SU-DHL-6 (cell line): ENCODE measurements at regions not wholly inside any gene's neighbourhood (a gene's known extent, or its start where the extent isn't known, plus 50 kb on each side); places are given as distances from the start of the nearest gene placed in this dataset.

ENCODE experiments used
- H2AFZ ChIP-seq: fragments of 200-600 bp; sonication (generic); 2 replicates; pipeline ENCODE4 v1.6.1; 2014; ENCODE audit warnings: low read depth, mild to moderate bottlenecking, moderate library complexity, mixed read lengths, antibody characterized with exemption, low read length; ENCODE audit not compliant: severe bottlenecking
- H3F3A ChIP-seq: fragments of 200-600 bp; shearing (Covaris generic); 2 replicates; pipeline ENCODE4 v1.6.0; 2016; ENCODE audit warnings: antibody characterized with exemption, mild to moderate bottlenecking; ENCODE audit not compliant: insufficient read depth
- H3K27ac ChIP-seq: fragments of 200-600 bp; sonication (generic); 2 replicates; pipeline ENCODE4 v1.5.1; 2016; ENCODE audit warnings: low read depth, mild to moderate bottlenecking, low read length, moderate library complexity, mixed read lengths
- H3K27me3 ChIP-seq: fragments of 200-600 bp; sonication (generic), shearing (Covaris generic); 2 replicates; pipeline ENCODE4 v1.6.0; 2014; ENCODE audit warnings: mild to moderate bottlenecking, low read length
- H3K36me3 ChIP-seq: fragments of 200-600 bp; sonication (generic); 2 replicates; pipeline ENCODE4 v1.6.1; 2014; ENCODE audit warnings: mild to moderate bottlenecking, low read length, mixed read lengths
- H3K4me2 ChIP-seq: fragments of 300-600, 200-600 bp; shearing (Covaris generic), sonication (generic); 2 replicates; pipeline ENCODE4 v1.6.0; 2014; ENCODE audit warnings: low read length, low read depth, mild to moderate bottlenecking; ENCODE audit not compliant: poor library complexity, severe bottlenecking
- H3K4me3 ChIP-seq: fragments of 200-600 bp; sonication (generic); 2 replicates; pipeline ENCODE4 v1.5.1; 2014; ENCODE audit warnings: antibody characterized with exemption, low read length, mild to moderate bottlenecking, mixed read lengths; ENCODE audit not compliant: insufficient read depth, poor library complexity, severe bottlenecking
- H3K79me2 ChIP-seq: fragments of 200-600 bp; sonication (generic); 2 replicates; pipeline ENCODE4 v1.6.1; 2014; ENCODE audit warnings: mild to moderate bottlenecking, low read length, moderate library complexity; ENCODE audit not compliant: insufficient read depth
- H3K9ac ChIP-seq: fragments of 200-600 bp; sonication (generic); 2 replicates; pipeline ENCODE4 v1.7.0; 2014; ENCODE audit warnings: mild to moderate bottlenecking, low read length
- H3K9me2 ChIP-seq: fragments of 200-600 bp; sonication (generic); replicated peaks from 2 replicates; pipeline ENCODE4 v1.6.1; 2014; ENCODE audit warnings: low read length; ENCODE audit not compliant: insufficient read depth
- H3K9me3 ChIP-seq: fragments of 200-600 bp; sonication (generic); 2 replicates; pipeline ENCODE4 v1.6.1; 2014; ENCODE audit warnings: low read length, mixed read lengths; ENCODE audit not compliant: insufficient read depth
- H4K20me1 ChIP-seq: fragments of 200-600 bp; sonication (generic); 2 replicates; pipeline ENCODE4 v1.6.1; 2014; ENCODE audit warnings: low read depth, mild to moderate bottlenecking, antibody characterized with exemption, low read length, moderate library complexity, mixed read lengths
- EZH2phosphoT487 ChIP-seq: fragments of 200-600 bp; sonication (generic), shearing (Covaris generic); conservative IDR thresholded peaks from 2 replicates; pipeline ENCODE4 v1.6.1; 2018; ENCODE audit warnings: mild to moderate bottlenecking, antibody characterized with exemption, low read length, moderate library complexity, mixed read lengths
- TF ChIP-seq, protein P1 (sequence below): fragments of 200-600 bp; sonication (generic); IDR thresholded peaks from one replicate; pipeline ENCODE4 v1.5.1; 2017; ENCODE audit warnings: antibody characterized with exemption, mild to moderate bottlenecking, low read length, moderate library complexity; ENCODE audit not compliant: insufficient read depth, poor library complexity, severe bottlenecking

DNA sequence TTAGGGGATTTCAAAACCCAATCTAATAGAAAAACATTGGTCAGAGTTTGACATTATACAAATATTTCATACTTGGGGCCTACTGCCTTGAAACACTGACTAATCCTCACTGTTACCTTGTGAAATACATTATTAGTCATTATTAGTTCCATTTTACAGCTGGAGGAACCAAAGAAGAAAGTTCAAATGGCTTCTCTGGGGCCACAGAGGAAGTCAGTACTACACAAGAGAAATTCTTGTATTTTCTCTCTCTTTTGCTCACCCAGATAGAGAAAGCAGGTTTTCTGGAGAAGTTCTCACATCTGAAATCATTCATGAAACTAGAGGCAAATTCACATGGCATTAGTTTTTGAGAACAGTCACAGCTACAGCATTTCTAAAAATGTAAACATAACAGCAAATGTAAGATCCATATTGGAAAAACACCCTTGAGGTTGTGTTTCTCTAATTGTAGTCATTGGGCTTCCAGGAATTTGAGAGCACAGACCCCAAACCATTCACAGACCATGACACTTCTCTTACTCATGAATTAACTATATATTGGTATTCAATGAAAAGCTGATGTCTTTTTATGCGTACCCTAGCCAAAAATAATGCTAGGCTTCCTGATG, 83.0 kb downstream of the LLPH start:
- H3K27ac ChIP-seq = no peak overlapping the region

DNA sequence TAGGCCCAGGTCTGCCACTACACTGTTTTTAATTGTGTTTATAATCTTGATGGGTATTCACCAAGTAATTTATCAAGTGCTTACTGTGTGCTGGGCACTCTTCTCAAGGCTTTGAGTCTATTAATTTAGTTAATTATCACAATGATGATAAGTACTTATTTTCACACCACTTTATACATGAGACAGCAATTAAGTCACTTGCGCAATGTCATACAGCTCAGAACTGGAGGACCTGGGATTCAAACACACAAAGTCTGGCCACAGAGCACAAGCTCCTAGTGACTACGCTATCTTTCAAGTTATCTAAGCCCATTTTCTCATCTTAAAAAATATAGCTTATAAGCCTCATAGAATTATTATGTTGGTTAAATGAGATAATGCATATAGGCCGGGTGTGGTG, 85.0 kb downstream of the LLPH start:
- no peaks in the 10 kb centered on the region for H3K9me3 ChIP-seq
- no peak for TF ChIP-seq EZH2phosphoT487
- TF ChIP-seq, protein P1, sequence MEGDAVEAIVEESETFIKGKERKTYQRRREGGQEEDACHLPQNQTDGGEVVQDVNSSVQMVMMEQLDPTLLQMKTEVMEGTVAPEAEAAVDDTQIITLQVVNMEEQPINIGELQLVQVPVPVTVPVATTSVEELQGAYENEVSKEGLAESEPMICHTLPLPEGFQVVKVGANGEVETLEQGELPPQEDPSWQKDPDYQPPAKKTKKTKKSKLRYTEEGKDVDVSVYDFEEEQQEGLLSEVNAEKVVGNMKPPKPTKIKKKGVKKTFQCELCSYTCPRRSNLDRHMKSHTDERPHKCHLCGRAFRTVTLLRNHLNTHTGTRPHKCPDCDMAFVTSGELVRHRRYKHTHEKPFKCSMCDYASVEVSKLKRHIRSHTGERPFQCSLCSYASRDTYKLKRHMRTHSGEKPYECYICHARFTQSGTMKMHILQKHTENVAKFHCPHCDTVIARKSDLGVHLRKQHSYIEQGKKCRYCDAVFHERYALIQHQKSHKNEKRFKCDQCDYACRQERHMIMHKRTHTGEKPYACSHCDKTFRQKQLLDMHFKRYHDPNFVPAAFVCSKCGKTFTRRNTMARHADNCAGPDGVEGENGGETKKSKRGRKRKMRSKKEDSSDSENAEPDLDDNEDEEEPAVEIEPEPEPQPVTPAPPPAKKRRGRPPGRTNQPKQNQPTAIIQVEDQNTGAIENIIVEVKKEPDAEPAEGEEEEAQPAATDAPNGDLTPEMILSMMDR = no peak
- no peaks in the 10 kb centered on the region for H3F3A ChIP-seq
- H3K4me2 ChIP-seq = no peak overlapping the region
- H3K27me3 ChIP-seq = no peaks in the 10 kb centered on the region
- H3K27ac ChIP-seq = no peak overlapping the region
- H3K79me2 ChIP-seq = no peaks in the 10 kb centered on the region
- H2AFZ ChIP-seq = no peak overlapping the region
- no peak overlapping the region for H3K4me3 ChIP-seq
- no peaks in the 10 kb centered on the region for H3K9me2 ChIP-seq
- no peak overlapping the region for H3K9ac ChIP-seq
- H3K36me3 ChIP-seq = no peaks in the 10 kb centered on the region
- H4K20me1 ChIP-seq = no peaks in the 10 kb centered on the region

More for the DNA sequence above, 83.0 kb downstream of the LLPH start:
- Histone ChIP-seq H3K36me3 (no peaks in the 10 kb centered on the region), H2AFZ (no peak overlapping the region), H3K79me2 (no peaks in the 10 kb centered on the region), H4K20me1 (no peaks in the 10 kb centered on the region), H3K9me2 (no peaks in the 10 kb centered on the region), H3K9ac (no peak overlapping the region), H3F3A (no peaks in the 10 kb centered on the region), H3K4me2 (no peak overlapping the region), H3K9me3 (no peaks in the 10 kb centered on the region), H3K4me3 (no peak overlapping the region), H3K27me3 (no peaks in the 10 kb centered on the region)
- no peak for TF ChIP-seq EZH2phosphoT487
- TF ChIP-seq, protein P1 = no peak

DNA sequence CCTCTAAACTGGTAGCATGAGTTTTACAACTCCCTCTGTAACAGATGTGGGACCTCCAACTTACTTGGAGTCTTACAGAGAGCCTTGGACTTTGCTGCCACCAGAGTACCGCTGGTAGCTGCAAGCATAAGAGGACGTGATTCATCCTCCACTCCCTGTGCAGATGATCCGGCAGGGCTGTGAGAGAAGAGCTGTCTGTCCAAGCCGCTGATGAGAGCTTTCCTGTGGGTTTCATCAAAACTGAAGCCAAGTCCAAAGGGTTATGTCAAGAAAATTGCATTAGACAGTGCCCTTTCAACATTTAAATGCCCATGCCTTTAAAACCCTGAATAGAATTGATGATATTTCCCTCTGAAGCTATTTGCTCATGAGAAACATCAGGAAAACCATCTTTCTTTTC, 85.8 kb downstream of the LLPH start:
- no peaks in the 10 kb centered on the region for H3K9me2 ChIP-seq
- H3K27ac ChIP-seq = no peak overlapping the region
- no peaks in the 10 kb centered on the region for H3K36me3 ChIP-seq
- H3F3A ChIP-seq = no peaks in the 10 kb centered on the region
- no peak overlapping the region for H3K4me2 ChIP-seq
- no peak overlapping the region for H2AFZ ChIP-seq
- H3K9me3 ChIP-seq = no peaks in the 10 kb centered on the region
- no peak overlapping the region for H3K4me3 ChIP-seq
- H4K20me1 ChIP-seq = no peaks in the 10 kb centered on the region
- H3K27me3 ChIP-seq = no peaks in the 10 kb centered on the region
- H3K9ac ChIP-seq = no peak overlapping the region
- no peak for TF ChIP-seq EZH2phosphoT487
- TF ChIP-seq, protein P1 = no peak
- no peaks in the 10 kb centered on the region for H3K79me2 ChIP-seq
